HUES64 (cell line): ENCODE measurements at regions not wholly inside any gene's neighbourhood (a gene's known extent, or its start where the extent isn't known, plus 50 kb on each side); places are given as distances from the start of the nearest gene placed in this dataset.
"Not testable (repeated sequence)": the region's sequence is repeated elsewhere in the genome, so short reads cannot be mapped to it uniquely, and the experiment has no call there.

Experiments used
- H3K27ac ChIP-seq: 2 replicates; pipeline ENCODE4 v1.7.0; 2013; ENCODE audit warnings: low read depth, low read length, inconsistent platforms
- H3K27me3 ChIP-seq: 2 replicates; pipeline ENCODE4 v1.6.1; 2013; ENCODE audit warnings: mild to moderate bottlenecking, low read length; ENCODE audit not compliant: insufficient read depth
- H3K36me3 ChIP-seq: 2 replicates; pipeline ENCODE4 v1.6.1; 2013; ENCODE audit warnings: mild to moderate bottlenecking, low read length; ENCODE audit not compliant: insufficient read depth
- H3K4me1 ChIP-seq: 2 replicates; pipeline ENCODE4 v1.6.1; 2013; ENCODE audit warnings: mild to moderate bottlenecking, low read length, moderate library complexity; ENCODE audit not compliant: insufficient read depth
- H3K4me3 ChIP-seq: 2 replicates; pipeline ENCODE4 v1.5.1; 2013; ENCODE audit warnings: mild to moderate bottlenecking, low read length, moderate library complexity
- H3K9ac ChIP-seq: 2 replicates; pipeline ENCODE4 v1.6.1; 2013; ENCODE audit warnings: mild to moderate bottlenecking, low read depth, low read length
- H3K9me3 ChIP-seq: 2 replicates; pipeline ENCODE4 v1.6.1; 2013; ENCODE audit warnings: low read depth, low read length; ENCODE audit not compliant: insufficient read depth
- WGBS: fragments of 150-250, 120-280 bp; methylation state at CpG from one replicate; pipeline ENCODE4 v1.1.7; 2013; ENCODE audit warnings: missing lambda C conversion rate; 5-methylcytosine and 5-hydroxymethylcytosine counted together

- H3K4me1 ChIP-seq, H3K9ac ChIP-seq, H3K4me3 ChIP-seq, H3K9me3 ChIP-seq, H3K36me3 ChIP-seq, H3K27ac ChIP-seq, H3K27me3 ChIP-seq: not testable (repeated sequence)
- WGBS, result 96% methylated on average over 6 of the region's 6 CpGs
Measured at GRCh38 chr9:14990647-14991046, 80.4 kb upstream of the FREM1 start.

- no peaks in the 10 kb centered on the region for H3K9me3 ChIP-seq
- no peaks in the 10 kb centered on the region for H3K36me3 ChIP-seq
- no peak overlapping the region for H3K9ac ChIP-seq
- no peak overlapping the region for H3K4me3 ChIP-seq
- H3K4me1 ChIP-seq, result peaks cover 8% of the 10 kb centered on the region; the same call in 1 of the 2 replicates
- 92% methylated on average over 2 of the region's 5 CpGs for WGBS
- H3K27ac ChIP-seq, result no peak overlapping the region
- H3K27me3 ChIP-seq, result no peaks in the 10 kb centered on the region
Measured at GRCh38 chr9:14989811-14990210, 79.6 kb upstream of the FREM1 start.

GRCh38 chr9:14989336-14989735 is 79.1 kb upstream of the FREM1 start:
- not testable (repeated sequence) for H3K27ac ChIP-seq, H3K36me3 ChIP-seq, H3K9ac ChIP-seq, H3K9me3 ChIP-seq, H3K4me1 ChIP-seq, H3K27me3 ChIP-seq, H3K4me3 ChIP-seq
- WGBS, result 95% methylated on average over 7 of the region's 7 CpGs

GRCh38 chr9:14987858-14988257 is 77.6 kb upstream of the FREM1 start:
- Histone ChIP-seq H3K36me3 (no peaks in the 10 kb centered on the region), H3K27me3 (no peaks in the 10 kb centered on the region), H3K4me3 (no peak overlapping the region), H3K9me3 (no peaks in the 10 kb centered on the region), H3K4me1 (no peaks in the 10 kb centered on the region), H3K9ac (no peak overlapping the region), H3K27ac (no peak overlapping the region)
- 100% methylated on average over 1 of the region's 1 CpG for WGBS

- Histone ChIP-seq H3K9ac (no peak overlapping the region), H3K27me3 (no peaks in the 10 kb centered on the region), H3K27ac (no peak overlapping the region), H3K4me3 (no peak overlapping the region), H3K9me3 (no peaks in the 10 kb centered on the region), H3K4me1 (no peaks in the 10 kb centered on the region), H3K36me3 (no peaks in the 10 kb centered on the region)
- WGBS, result 93% methylated on average over 1 of the region's 1 CpG
Measured at GRCh38 chr9:14985419-14985818, 75.2 kb upstream of the FREM1 start.

GRCh38 chr9:14983599-14983998 is 73.4 kb upstream of the FREM1 start:
- Histone ChIP-seq H3K27ac (no peak overlapping the region), H3K4me1 (no peaks in the 10 kb centered on the region), H3K36me3 (no peaks in the 10 kb centered on the region), H3K9ac (no peak overlapping the region), H3K9me3 (no peaks in the 10 kb centered on the region), H3K4me3 (no peak overlapping the region), H3K27me3 (no peaks in the 10 kb centered on the region)
- WGBS, result 86% methylated on average over 1 of the region's 1 CpG

GRCh38 chr9:14981291-14981950 is 71.2 kb upstream of the FREM1 start:
- Histone ChIP-seq H3K27ac (no peak overlapping the region), H3K4me1 (no peaks in the 10 kb centered on the region), H3K9ac (no peak overlapping the region), H3K27me3 (no peaks in the 10 kb centered on the region), H3K4me3 (no peak overlapping the region), H3K36me3 (no peaks in the 10 kb centered on the region), H3K9me3 (no peaks in the 10 kb centered on the region)
- 99% methylated on average over 3 of the region's 3 CpGs for WGBS

- H3K9me3 ChIP-seq, result no peaks in the 10 kb centered on the region
- no peak overlapping the region for H3K4me3 ChIP-seq
- H3K9ac ChIP-seq, result no peak overlapping the region
- no peaks in the 10 kb centered on the region for H3K4me1 ChIP-seq
- H3K36me3 ChIP-seq, result no peaks in the 10 kb centered on the region
- no peak overlapping the region for H3K27ac ChIP-seq
- no peaks in the 10 kb centered on the region for H3K27me3 ChIP-seq
- WGBS, result 97% methylated on average over 47 of the region's 49 CpGs
Measured at GRCh38 chr9:14978022-14979000, 68.1 kb upstream of the FREM1 start.

- Histone ChIP-seq H3K9me3 (no peaks in the 10 kb centered on the region), H3K27me3 (no peaks in the 10 kb centered on the region), H3K36me3 (no peaks in the 10 kb centered on the region), H3K4me1 (no peaks in the 10 kb centered on the region), H3K9ac (no peak overlapping the region), H3K27ac (no peak overlapping the region), H3K4me3 (no peak overlapping the region)
- WGBS, result 93% methylated on average over 6 of the region's 8 CpGs
Measured at GRCh38 chr9:14967450-14968321, 57.5 kb upstream of the FREM1 start.

- Histone ChIP-seq H3K4me1 (no peaks in the 10 kb centered on the region), H3K9ac (no peak overlapping the region), H3K27me3 (no peaks in the 10 kb centered on the region), H3K36me3 (no peaks in the 10 kb centered on the region), H3K9me3 (no peaks in the 10 kb centered on the region), H3K4me3 (no peak overlapping the region), H3K27ac (no peak overlapping the region)
- 90% methylated on average over 4 of the region's 4 CpGs for WGBS
Measured at GRCh38 chr9:14962193-14962882, 52.1 kb upstream of the FREM1 start.
